Heart left ventricle (tissue), 13 donors: ENCODE measurements at regions not wholly inside any gene's neighbourhood (a gene's known extent, or its start where the extent isn't known, plus 50 kb on each side); places are given as distances from the start of the nearest gene placed in this dataset.

Source experiments
- CTCF ChIP-seq, 12 donors: fragments of 200-600 bp; sonication (generic) in 4 of 12; IDR thresholded peaks; one replicate each; pipeline versions ENCODE4 v1.5.0 to v1.8.0; 2018 to 2022; ENCODE audit warnings: antibody characterized with exemption in 12 of 12, mild to moderate bottlenecking in 5 of 12
- POLR2A ChIP-seq, 2 donors: fragments of 450-650 bp; IDR thresholded peaks; one replicate each; pipeline ENCODE4 v1.6.1; 2017; ENCODE audit warnings: antibody characterized with exemption in 2 of 2, mild to moderate bottlenecking in 2 of 2, moderate library complexity in 2 of 2
- donor health status: ischemic (EF 13 %, LVEDD 7.1; RV severe dilation, severe dysfunction).
- donor health status: DM: no; HTN: yes; CAD: no.
- donor health status: DM: no; HTN: no; CAD: no.
- donor health status: ischemic (EF 25% LVEDD 6.9; RV normal size, moderate dysfunction).
- donor health status: ischemic (EF 25% LVEDD 5.7; RV mildly dilated, moderate dysfunction).
- donor health status: ischemic (EF 35%, LVEDD 5.7; RV mildly dilated, moderate dysfunction).
- donor health status: nonischemic (EF 11% LVEDD 7.7; RV severe dilation, severe dysfunction).
- donor health status: DM: yes; HTN: yes; CAD: no.
- donor health status: PGD.
- donor health status: ischemic (EF 29% LVEDD 5.4; RV normal size, mild dysfunction).
- donor health status: nonischemic (EF 23%, LVEDD 6.1; RV moderate dilation, normal function).

DNA sequence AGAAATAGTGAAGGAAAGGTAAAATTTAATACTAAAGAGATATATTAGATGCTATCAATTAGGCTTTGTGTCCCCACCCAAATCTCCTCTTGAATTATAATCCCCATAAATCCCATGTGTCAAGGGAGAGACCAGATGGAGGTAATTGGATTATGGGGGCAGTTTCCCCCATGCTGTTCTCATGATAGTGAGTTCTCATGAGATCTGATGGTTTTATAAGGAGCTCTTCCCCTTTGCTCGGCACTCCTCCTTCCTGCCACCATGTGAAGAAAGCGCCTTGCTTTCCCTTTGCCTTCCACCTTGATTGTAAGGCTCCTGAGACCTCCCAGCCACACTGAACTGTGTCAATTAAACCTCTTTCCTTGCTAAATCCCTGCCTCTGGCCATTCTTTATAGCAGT is 697.0 kb upstream of the RGMB start:
- TF ChIP-seq POLR2A (IDR thresholded peaks at IDR 0.05) (no peak), CTCF (IDR thresholded peaks at IDR 0.05) (no peak)
